GM12891 (cell line): ENCODE measurements at regions not wholly inside any gene's neighbourhood (a gene's known extent, or its start where the extent isn't known, plus 50 kb on each side); places are given as distances from the start of the nearest gene placed in this dataset.

ENCODE experiments used
- POLR2A ChIP-seq: IDR thresholded peaks from 2 replicates; pipeline ENCODE4 v1.6.1; 2011; ENCODE audit warnings: low read depth, low read length, control low read depth
- POLR2AphosphoS5 ChIP-seq: IDR thresholded peaks from 2 replicates; pipeline ENCODE4 v1.6.1; 2011; ENCODE audit warnings: low read depth, low read length, control low read depth
- SPI1 ChIP-seq: IDR thresholded peaks from 2 replicates; pipeline ENCODE4 v1.6.1; 2011; ENCODE audit warnings: low read depth, low read length, control low read depth

DNA sequence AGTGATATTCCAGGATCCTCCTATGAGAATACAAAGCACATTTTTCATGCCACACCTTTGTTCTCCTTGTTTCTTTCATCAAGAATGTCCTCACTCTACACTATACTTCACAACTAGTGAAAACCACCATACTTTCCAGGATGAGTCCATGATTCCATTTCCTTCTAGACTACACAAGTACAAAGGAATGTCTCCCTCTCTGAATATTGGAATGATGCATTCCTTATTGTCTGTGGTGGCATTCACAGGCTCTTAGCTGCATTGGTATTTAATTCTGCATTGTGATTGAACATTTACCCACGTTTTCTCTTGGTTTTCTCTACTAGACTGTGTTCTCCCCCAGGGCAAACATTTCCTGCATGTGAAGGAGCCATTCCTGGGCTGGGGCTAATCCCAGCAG lies 217.5 kb downstream of the RAP2B start:
- no peak for TF ChIP-seq POLR2A
- no peak for TF ChIP-seq POLR2AphosphoS5
- no peak for TF ChIP-seq SPI1
